HCT116 (cell line): ENCODE measurements at regions not wholly inside any gene's neighbourhood (a gene's known extent, or its start where the extent isn't known, plus 50 kb on each side); places are given as distances from the start of the nearest gene placed in this dataset.

Source experiments
- ATAC-seq: fragments of 200-7000 bp; cut with Tn5 transposase; 2 replicates; pipeline ENCODE4 v1.9.1; 2020; ENCODE audit warnings: mild to moderate bottlenecking, moderate library complexity
- BruUV-seq: library from RNA; stranded (reverse); fragments of 400-500 nt; replicated peaks from 2 replicates; lab custom pipeline; 2021; lab: Mats Ljungman, UMichigan
- CTCF ChIA-PET: fragments of 300-600 bp; sonication (Branson Sonifier 250); formaldehyde crosslinking; loops from one replicate; lab custom pipeline; 2021; ENCODE audit warnings: antibody characterized with exemption; lab: Charles Lee
- POLR2A ChIA-PET: fragments of 300-600, 350-600 bp; sonication (Branson Sonifier 250); formaldehyde crosslinking; loops from one replicate; lab custom pipeline; 2021; ENCODE audit warnings: antibody characterized with exemption; lab: Charles Lee
- RAD21 ChIA-PET, 2 experiments: fragments of 300-600 bp; sonication (Branson Sonifier 250); formaldehyde crosslinking; loops; one replicate each; lab custom pipeline; 2023; ENCODE audit warnings: low total read pairs in 2 of 2; ENCODE audit not compliant: uncharacterized antibody in 2 of 2, unreplicated experiment in 2 of 2, low non-redundant PET in 1 of 2; lab: Charles Lee
- DNase-seq: peaks from one replicate; pipeline ENCODE4 v3.0.0-alpha.2; 2010; ENCODE audit warnings: low read depth, low spot score
- H2AFZ ChIP-seq: fragments of 200-600 bp; shearing (Covaris generic), sonication (generic); 2 replicates; pipeline ENCODE4 v1.6.1; 2017; ENCODE audit warnings: low read depth, mixed run types, mixed read lengths, antibody characterized with exemption, low read length; ENCODE audit not compliant: poor library complexity, severe bottlenecking
- H3K27ac ChIP-seq: 2 replicates; pipeline ENCODE4 v1.5.1; 2012; ENCODE audit warnings: low read depth, low read length
- H3K27me3 ChIP-seq: fragments of 200-600 bp; sonication (generic); 2 replicates; pipeline ENCODE4 v1.6.1; 2016; ENCODE audit warnings: mixed run types, low read length, mixed read lengths; ENCODE audit not compliant: insufficient read depth
- H3K36me3 ChIP-seq, 2 experiments: fragments of 200-500 bp in 1 of 2; fragments of 200-600 bp in 1 of 2; sonication (Bioruptor generic) in 1 of 2; sonication (generic) in 1 of 2; 2 replicates each; pipeline versions ENCODE4 v1.5.1 to v1.6.1; 2014 to 2016; ENCODE audit warnings: low read length in 2 of 2, inconsistent platforms in 1 of 2, mixed read lengths in 1 of 2, mixed run types in 1 of 2; ENCODE audit not compliant: insufficient read depth in 2 of 2, control insufficient read depth in 1 of 2
- H3K4me1 ChIP-seq, 2 experiments: fragments of 200-600 bp in 1 of 2; sonication (generic) in 1 of 2; 2 replicates each; pipeline versions ENCODE4 v1.5.1 to v1.6.1; 2012 to 2017; ENCODE audit warnings: low read length in 2 of 2, inconsistent platforms in 1 of 2, mild to moderate bottlenecking in 1 of 2, mixed read lengths in 1 of 2, mixed run types in 1 of 2, moderate library complexity in 1 of 2; ENCODE audit not compliant: insufficient read depth in 2 of 2, control insufficient read depth in 1 of 2
- H3K4me2 ChIP-seq: fragments of 200-600 bp; sonication (generic); 2 replicates; pipeline ENCODE4 v1.6.1; 2017; ENCODE audit warnings: mixed run types, low read length, mixed read lengths
- H3K4me3 ChIP-seq, 2 experiments: fragments of 200-600 bp in 1 of 2; sonication (generic) in 1 of 2; replicated peaks in 1 of 2; 2 replicates each; pipeline ENCODE4 v1.5.1; 2011 to 2016; ENCODE audit warnings: low read length in 2 of 2, control low read depth in 1 of 2, low read depth in 1 of 2, mild to moderate bottlenecking in 1 of 2, mixed read lengths in 1 of 2, mixed run types in 1 of 2
- H3K79me2 ChIP-seq: fragments of 200-600 bp; sonication (generic); 2 replicates; pipeline ENCODE4 v1.6.1; 2017; ENCODE audit warnings: mild to moderate bottlenecking, mixed run types, low read length, moderate library complexity, mixed read lengths; ENCODE audit not compliant: insufficient read depth
- H3K9ac ChIP-seq: fragments of 200-600 bp; sonication (generic); 2 replicates; pipeline ENCODE4 v1.6.1; 2016; ENCODE audit warnings: low read length, mixed read lengths
- H3K9me2 ChIP-seq: fragments of 200-600 bp; sonication (generic), shearing (Covaris generic); 2 replicates; pipeline ENCODE4 v1.6.1; 2017; ENCODE audit warnings: mixed run types, mild to moderate bottlenecking, moderate library complexity; ENCODE audit not compliant: insufficient read depth
- H3K9me3 ChIP-seq, 2 experiments: fragments of 200-500 bp in 1 of 2; fragments of 200-600 bp in 1 of 2; sonication (Bioruptor generic) in 1 of 2; sonication (generic) in 1 of 2; 2 replicates each; pipeline ENCODE4 v1.6.1; 2014 to 2017; ENCODE audit warnings: low read length in 2 of 2, mixed read lengths in 2 of 2, inconsistent platforms in 1 of 2, low read depth in 1 of 2, mild to moderate bottlenecking in 1 of 2, mixed run types in 1 of 2, moderate library complexity in 1 of 2; ENCODE audit not compliant: control insufficient read depth in 1 of 2, insufficient read depth in 1 of 2
- H4K20me1 ChIP-seq: fragments of 200-600 bp; sonication (generic), shearing (Covaris generic); 2 replicates; pipeline ENCODE4 v1.6.1; 2017; ENCODE audit warnings: mixed run types, mild to moderate bottlenecking, moderate library complexity; ENCODE audit not compliant: insufficient read depth
- CEBPB ChIP-seq: IDR thresholded peaks from 2 replicates; pipeline ENCODE4 v1.6.1; 2012; ENCODE audit warnings: low read depth
- CTCF ChIP-seq, 3 experiments: fragments of 200-600 bp in 1 of 3; sonication (generic) in 1 of 3; IDR thresholded peaks in 2 of 3; conservative IDR thresholded peaks in 1 of 3; 2 replicates each; pipeline ENCODE4 v1.5.1; 2012 to 2017; ENCODE audit warnings: low read depth in 2 of 3, low read length in 2 of 3, antibody characterized with exemption in 1 of 3, borderline replicate concordance in 1 of 3, control low read depth in 1 of 3, mild to moderate bottlenecking in 1 of 3, mixed read lengths in 1 of 3, mixed run types in 1 of 3, moderate library complexity in 1 of 3; ENCODE audit not compliant: insufficient read depth in 1 of 3
- EZH2 ChIP-seq: fragments of 200-600 bp; sonication (generic); IDR thresholded peaks from 2 replicates; pipeline ENCODE4 v1.6.1; 2017; ENCODE audit warnings: antibody characterized with exemption, mixed run types
- EZH2phosphoT487 ChIP-seq: fragments of 200-600 bp; IDR thresholded peaks from 2 replicates; pipeline ENCODE4 v1.6.1; 2018; ENCODE audit warnings: antibody characterized with exemption, borderline replicate concordance
- POLR2AphosphoS5 ChIP-seq: IDR thresholded peaks from 2 replicates; pipeline ENCODE4 v1.6.1; 2011; ENCODE audit warnings: mild to moderate bottlenecking, low read depth, low read length, moderate library complexity
- SP1 ChIP-seq: IDR thresholded peaks from 2 replicates; pipeline ENCODE4 v1.6.1; 2012; ENCODE audit warnings: low read depth
- ZBTB33 ChIP-seq: IDR thresholded peaks from 2 replicates; pipeline ENCODE4 v1.6.1; 2011; ENCODE audit warnings: mild to moderate bottlenecking, low read length, moderate library complexity; ENCODE audit not compliant: insufficient replicate concordance; ENCODE audit errors: extremely low read depth
- intact Hi-C: fragments of 100-400 bp; cut with micrococcal nuclease; formaldehyde crosslinking; loops from 2 replicates; pipeline ENCODE4 v1.10.0; 2022

- H3K9ac ChIP-seq = no peak overlapping the region
- no peak overlapping the region for H2AFZ ChIP-seq
- no peaks in the 10 kb centered on the region for H3K79me2 ChIP-seq
- H4K20me1 ChIP-seq = no peaks in the 10 kb centered on the region
- H3K4me2 ChIP-seq = no peak overlapping the region
- no peaks in the 10 kb centered on the region for H3K36me3 ChIP-seq
- intact Hi-C loops = no loop called here
- no TSS peak for BruUV-seq
- CTCF ChIA-PET = no interaction called here
- no peaks in the 10 kb centered on the region for H3K9me3 ChIP-seq
- TF ChIP-seq CTCF (IDR thresholded peaks at IDR 0.05 in 2 of 3, conservative IDR thresholded peaks at IDR 0.05 in 1 of 3; ENCODE audit: borderline replicate concordance in 1 of 3, insufficient read depth in 1 of 3, low read depth in 2 of 3, low read length in 2 of 3) (no peak), CEBPB (no peak), POLR2AphosphoS5 (no peak), SP1 (no peak), ZBTB33 (no peak), EZH2 (no peak), EZH2phosphoT487 (no peak)
- TF ChIP-seq, all 23 proteins: peak for 0
- no peak for DNase-seq
- ChIA-PET RAD21 (no interaction called here), POLR2A (no interaction called here)
- Histone ChIP-seq H3K27me3 (peaks cover 5% of the 10 kb centered on the region), H3K27ac (no peak overlapping the region), H3K4me3 (no peak overlapping the region), H3K4me1 (no peaks in the 10 kb centered on the region), H3K9me2 (no peaks in the 10 kb centered on the region)
- no peak for ATAC-seq
These were observed 217.6 kb upstream of the CPHXL start for GRCh38 chr16:75943705-75944514.
